Dermis blood vessel endothelial cell (primary cell): ENCODE measurements at regions not wholly inside any gene's neighbourhood (a gene's known extent, or its start where the extent isn't known, plus 50 kb on each side); places are given as distances from the start of the nearest gene placed in this dataset.

Source experiments
- DNase-seq: peaks from one replicate; pipeline ENCODE4 v3.0.0; 2010

- no peak for DNase-seq
Observed at GRCh38 chr2:146241023-146241422, 1603.8 kb upstream of the ACVR2A start.

GRCh38 chr2:146240391-146240790 lies 1604.4 kb upstream of the ACVR2A start:
- DNase-seq = no peak

GRCh38 chr2:146239392-146240135 lies 1605.3 kb upstream of the ACVR2A start:
- no peak for DNase-seq

- no peak for DNase-seq
Observed at GRCh38 chr2:146238254-146238966, 1606.4 kb upstream of the ACVR2A start.

GRCh38 chr2:146235158-146235557 lies 1609.7 kb upstream of the ACVR2A start:
- no peak for DNase-seq

GRCh38 chr2:146229508-146230155 lies 1615.2 kb upstream of the ACVR2A start:
- no peak for DNase-seq

- DNase-seq = no peak
Observed at GRCh38 chr2:146228466-146229058, 1616.3 kb upstream of the ACVR2A start.

GRCh38 chr2:146228020-146228393 lies 1616.8 kb upstream of the ACVR2A start:
- DNase-seq = no peak

GRCh38 chr2:146227152-146228019 lies 1617.4 kb upstream of the ACVR2A start:
- no peak for DNase-seq

GRCh38 chr2:146226077-146226476 lies 1618.8 kb upstream of the ACVR2A start:
- DNase-seq = no peak

GRCh38 chr2:146221826-146222225 lies 1623.0 kb upstream of the ACVR2A start:
- no peak for DNase-seq

- DNase-seq = no peak
Observed at GRCh38 chr2:146220957-146221356, 1623.9 kb upstream of the ACVR2A start.

GRCh38 chr2:146214394-146214929 lies 1630.4 kb upstream of the ACVR2A start:
- DNase-seq = no peak

GRCh38 chr2:146213674-146214073 lies 1631.2 kb upstream of the ACVR2A start:
- no peak for DNase-seq

- DNase-seq = no peak
Observed at GRCh38 chr2:146212602-146213001, 1632.2 kb upstream of the ACVR2A start.

- no peak for DNase-seq
Observed at GRCh38 chr2:146209842-146210275, 1635.0 kb upstream of the ACVR2A start.

- no peak for DNase-seq
Observed at GRCh38 chr2:146207901-146208300, 1636.9 kb upstream of the ACVR2A start.

GRCh38 chr2:146207417-146207816 lies 1637.4 kb upstream of the ACVR2A start:
- no peak for DNase-seq

GRCh38 chr2:146203064-146203624 lies 1641.7 kb upstream of the ACVR2A start:
- DNase-seq = no peak

GRCh38 chr2:146193619-146194018 lies 1651.2 kb upstream of the ACVR2A start:
- no peak for DNase-seq

- no peak for DNase-seq
Observed at GRCh38 chr2:146189541-146189940, 1655.3 kb upstream of the ACVR2A start.

GRCh38 chr2:146173934-146174333 lies 1654.0 kb upstream of the ZEB2 start:
- no peak for DNase-seq
